Motor neuron (in vitro differentiated cells): ENCODE measurements at regions not wholly inside any gene's neighbourhood (a gene's known extent, or its start where the extent isn't known, plus 50 kb on each side); places are given as distances from the start of the nearest gene placed in this dataset.
A peak's percentile ranks its signal among the peaks of the same experiment; 100 is the strongest.

Source experiments
- ATAC-seq, 8 experiments: fragments of 200-7000 bp; cut with Tn5 transposase; replicated peaks in 6 of 8; 2 replicates each; pipeline ENCODE4 v1.8.0; 2021; ENCODE audit warnings: mild to moderate bottlenecking in 8 of 8, moderate library complexity in 8 of 8
- H3K27ac ChIP-seq, 2 donors: fragments of 250-450 bp; sonication (Bioruptor Pico); 2 replicates each; pipeline ENCODE4 v1.9.0; 2021; ENCODE audit warnings: antibody characterized with exemption in 2 of 2, mild to moderate bottlenecking in 2 of 2, moderate library complexity in 1 of 2
- H3K4me1 ChIP-seq, 2 donors: fragments of 250-450 bp; sonication (Bioruptor Pico); replicated peaks in 1 of 2; 2 replicates each; pipeline ENCODE4 v1.6.1; 2021; ENCODE audit warnings: antibody characterized with exemption in 2 of 2, mild to moderate bottlenecking in 2 of 2, moderate library complexity in 1 of 2
- H3K4me3 ChIP-seq, 5 donors: fragments of 250-450 bp; sonication (Bioruptor Pico); 2 replicates each; pipeline ENCODE4 v1.9.0; 2021; ENCODE audit warnings: antibody characterized with exemption in 5 of 5, mild to moderate bottlenecking in 5 of 5, moderate library complexity in 4 of 5
- WGBS, 10 experiments: fragments of 450-650 bp; shearing (Covaris generic); methylation state at CpG; one replicate each; pipeline ENCODE4 v1.0.0; 2022; 5-methylcytosine and 5-hydroxymethylcytosine counted together
- in situ Hi-C, 9 experiments: fragments of 400-800 bp; cut with MboI; loops; one replicate each; pipeline ENCODE4 v1.15.0; 2021; ENCODE audit warnings: low sequenced_read_pairs in 9 of 9, low pct_unique_long_range_greater_than_20kb in 2 of 9; ENCODE audit not compliant: unreplicated experiment in 9 of 9

DNA sequence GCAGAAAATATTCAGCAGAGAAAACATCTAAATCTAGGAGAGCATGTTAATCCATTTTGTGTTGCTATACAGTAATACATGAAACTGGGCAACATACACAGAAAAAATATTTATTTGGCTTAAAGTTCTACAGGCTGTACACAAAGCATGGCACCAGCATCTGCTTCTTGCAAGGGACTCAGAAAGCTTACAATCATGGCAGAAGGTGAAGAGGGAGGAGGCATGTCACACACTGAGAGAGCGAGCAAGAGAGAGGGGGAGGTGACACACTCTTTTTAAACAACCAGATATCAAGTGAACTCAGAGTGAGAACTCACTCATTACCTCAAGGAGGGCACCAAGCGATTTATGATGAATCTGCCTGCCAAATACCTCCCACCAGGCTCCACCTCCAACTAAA is 94.2 kb upstream of the CNOT2 start:
- 33 to 100% (median 83%) methylated on average over 1 to 2 of the region's 2 CpGs for WGBS, 10 experiments

DNA sequence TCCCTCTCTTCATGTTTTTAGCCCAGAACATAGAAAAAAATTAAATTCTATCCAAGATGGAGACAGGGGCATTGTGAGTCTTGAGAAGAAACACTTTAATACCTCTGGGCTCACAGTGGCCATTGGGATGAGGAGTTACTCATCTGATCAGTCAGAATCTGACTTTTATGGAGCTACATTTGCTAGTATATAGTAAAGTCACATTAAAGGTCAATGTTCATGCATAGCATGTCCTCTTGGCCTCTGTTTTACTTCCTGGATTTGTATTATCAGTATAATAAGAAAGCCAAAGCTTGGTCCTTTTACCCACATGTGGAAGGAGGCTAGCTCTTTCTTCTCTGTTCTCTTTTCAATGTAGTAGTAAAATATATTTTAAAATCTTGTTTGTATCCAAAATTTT is 93.6 kb upstream of the CNOT2 start:
- Histone ChIP-seq H3K27ac (no peak overlapping the region), H3K4me1 (no peaks in the 10 kb centered on the region), H3K4me3 (no peak overlapping the region)
- in situ Hi-C loops = no loop called here
- no peak for ATAC-seq

More for the DNA sequence above, 94.2 kb upstream of the CNOT2 start:
- in situ Hi-C loops = no loop called here
- no peak for ATAC-seq
- no peak overlapping the region for H3K27ac ChIP-seq
- H3K4me3 ChIP-seq = no peak overlapping the region
- no peaks in the 10 kb centered on the region for H3K4me1 ChIP-seq

DNA sequence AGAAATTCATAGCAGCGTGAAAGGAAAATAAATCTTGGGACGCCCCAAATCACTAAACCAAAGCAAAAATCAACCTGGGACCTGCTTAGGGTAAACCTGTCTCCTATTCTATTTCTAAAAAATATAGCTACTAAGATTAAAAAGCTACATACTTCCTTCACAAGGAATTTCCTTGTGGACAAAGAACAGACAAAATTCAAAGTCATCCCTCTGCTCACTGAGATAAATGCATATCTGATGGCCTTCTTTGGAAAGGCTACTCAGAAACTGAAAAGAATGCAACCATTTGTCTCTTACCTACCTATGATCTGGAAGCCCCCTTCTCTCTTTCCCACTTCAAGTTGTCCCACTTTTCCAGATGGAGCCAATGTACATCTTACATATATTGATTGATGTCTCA is 93.0 kb upstream of the CNOT2 start:
- 17 to 95% (median 67%) methylated on average over 1 to 2 of the region's 2 CpGs; no CpG with 5 or more reads in 1 of the 10 experiments for WGBS, 10 experiments

DNA sequence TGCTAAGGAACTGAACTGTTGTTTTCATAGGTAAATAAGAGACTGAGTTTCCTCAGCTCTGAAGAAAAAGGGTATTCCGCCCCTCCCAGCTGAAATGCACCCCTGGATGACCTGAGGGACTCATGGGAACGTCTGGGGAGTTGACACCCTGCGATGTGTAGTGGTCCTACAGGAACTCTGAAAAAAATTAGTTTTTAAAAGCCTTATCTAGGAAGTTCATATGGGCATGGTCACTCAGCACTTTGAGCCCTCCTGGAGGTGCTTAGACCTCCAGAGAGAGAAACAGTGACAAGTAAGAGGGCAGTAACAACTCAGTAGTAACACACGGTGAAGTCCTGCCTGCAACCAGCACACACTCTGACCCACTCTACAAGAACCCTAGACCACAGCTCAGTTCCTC is 91.2 kb upstream of the CNOT2 start:
- no peak overlapping the region for H3K27ac ChIP-seq
- WGBS, 10 experiments = 40 to 95% (median 80%) methylated on average over 1 to 4 of the region's 4 CpGs; no CpG with 5 or more reads in 2 of the 10 experiments
- no peak for ATAC-seq
- in situ Hi-C loops = no loop called here
- H3K4me1 ChIP-seq = no peaks in the 10 kb centered on the region
- no peak overlapping the region for H3K4me3 ChIP-seq

More for the DNA sequence above, 93.0 kb upstream of the CNOT2 start:
- Histone ChIP-seq H3K4me3 (no peak overlapping the region), H3K27ac (no peak overlapping the region), H3K4me1 (no peaks in the 10 kb centered on the region)
- in situ Hi-C loops = no loop called here
- no peak for ATAC-seq

DNA sequence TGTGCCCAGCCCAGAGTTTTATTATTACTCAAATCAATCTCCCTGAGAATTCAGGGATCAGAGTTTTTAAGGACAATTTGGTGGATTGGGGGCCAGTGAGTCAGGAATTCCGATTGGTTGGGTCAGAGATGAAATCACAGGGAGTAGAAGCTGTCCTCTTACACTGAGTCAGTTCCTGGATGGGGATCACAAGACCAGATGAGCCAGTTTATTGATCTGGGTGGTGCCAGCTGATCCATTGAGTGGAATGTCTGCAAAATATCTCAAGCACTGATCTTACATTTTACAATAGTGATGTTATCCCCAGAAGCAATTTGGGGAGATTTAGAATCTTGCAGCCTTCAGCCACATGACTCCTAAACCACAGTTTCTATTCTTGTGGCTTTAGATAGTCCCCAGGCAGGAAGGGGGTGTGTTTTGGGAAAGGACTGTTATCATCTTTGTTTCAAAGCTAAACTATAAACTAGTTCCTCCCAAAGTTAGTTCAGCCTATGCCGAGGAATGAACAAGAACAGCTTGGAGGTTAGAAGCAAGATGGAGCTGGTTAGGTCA is 89.1 kb upstream of the CNOT2 start:
- ATAC-seq = peak in 2 of 8 experiments; percentile 46 to 75
- Histone ChIP-seq H3K4me3 (no peak overlapping the region), H3K4me1 (no peaks in the 10 kb centered on the region), H3K27ac (no peak overlapping the region)
- in situ Hi-C loops = no loop called here
- WGBS, 10 experiments = 20 to 100% (median 64%) methylated on average over 1 to 2 of the region's 2 CpGs; no CpG with 5 or more reads in 1 of the 10 experiments

DNA sequence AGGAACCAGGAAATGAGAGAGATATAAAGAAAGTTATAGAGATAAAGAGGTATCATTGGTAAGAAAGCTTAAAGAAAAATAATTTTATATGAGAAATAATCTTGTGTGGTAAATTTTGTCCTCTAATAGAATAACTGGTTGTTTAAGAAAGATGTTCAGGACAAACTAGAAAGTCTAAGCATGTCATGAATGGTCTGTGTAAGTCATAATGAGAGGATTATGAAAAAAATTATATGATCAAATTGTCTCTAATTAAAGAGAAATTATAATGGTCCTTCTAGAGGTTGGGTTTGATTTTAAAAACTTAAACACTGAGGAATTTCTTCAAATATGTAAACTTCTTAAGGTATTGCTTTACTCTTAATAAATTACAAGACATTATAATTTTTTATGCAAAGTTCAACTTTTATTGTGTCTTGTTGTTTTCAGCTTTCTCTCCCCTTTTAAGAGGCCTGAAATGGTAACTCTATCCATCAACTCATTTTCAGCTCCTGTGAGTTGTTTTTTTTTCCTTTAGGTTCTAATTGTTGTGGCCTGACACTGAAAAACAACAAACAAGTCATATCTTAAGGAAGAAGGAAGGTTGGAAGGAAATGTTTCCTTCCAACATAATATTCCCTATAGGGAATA is 88.2 kb upstream of the CNOT2 start:
- H3K4me1 ChIP-seq = no peaks in the 10 kb centered on the region
- H3K27ac ChIP-seq = no peak overlapping the region
- no peak overlapping the region for H3K4me3 ChIP-seq
- in situ Hi-C loops = no loop called here
- ATAC-seq = no peak

DNA sequence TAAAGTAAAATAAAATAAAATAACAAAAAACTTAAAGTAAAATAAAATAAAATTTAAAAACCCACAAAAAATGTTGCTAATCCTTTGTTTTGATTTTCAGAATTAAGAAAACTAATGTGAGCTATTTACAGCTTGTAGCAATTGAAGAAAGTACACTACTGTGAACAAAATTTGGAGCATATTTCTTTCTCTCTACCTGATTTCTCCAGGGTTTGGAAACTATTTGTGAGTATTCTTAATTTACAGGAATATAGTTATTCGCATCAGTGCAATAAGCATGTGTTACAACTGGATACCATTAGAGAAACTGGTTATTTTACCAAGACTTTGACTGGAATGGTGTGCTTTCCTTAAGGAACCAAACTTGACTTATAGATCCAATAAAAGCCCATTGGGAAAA is 86.1 kb upstream of the CNOT2 start:
- in situ Hi-C loops = no loop called here
- Histone ChIP-seq H3K4me3 (no peak overlapping the region), H3K27ac (no peak overlapping the region), H3K4me1 (no peaks in the 10 kb centered on the region)
- no peak for ATAC-seq
- 33 to 88% (median 67%) methylated on average over 1 of the region's 1 CpG; no CpG with 5 or more reads in 3 of the 10 experiments for WGBS, 10 experiments

DNA sequence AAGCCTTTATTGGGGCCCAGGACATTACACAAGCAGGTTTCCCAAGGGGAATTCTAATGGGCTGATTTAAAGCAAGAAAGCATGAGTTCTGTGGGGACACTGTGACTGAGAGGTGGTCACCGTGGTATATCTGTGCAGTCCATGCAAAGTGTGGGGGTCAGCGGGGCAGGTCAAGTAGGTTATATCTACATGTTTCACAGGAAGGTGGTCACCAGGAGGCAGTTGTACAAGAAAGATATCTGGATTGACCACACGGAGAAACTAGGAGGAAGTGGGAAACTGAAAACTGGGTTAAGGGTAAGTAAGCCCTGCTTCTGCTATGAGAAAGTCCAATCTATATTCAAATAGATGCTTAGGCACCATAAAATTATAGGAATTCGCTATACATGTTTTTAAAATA is 77.8 kb upstream of the CNOT2 start:
- H3K27ac ChIP-seq = no peak overlapping the region
- WGBS, 10 experiments = 0 to 100% (median 83%) methylated on average over 1 to 4 of the region's 4 CpGs; no CpG with 5 or more reads in 1 of the 10 experiments
- H3K4me1 ChIP-seq = no peaks in the 10 kb centered on the region
- ATAC-seq = no peak
- no peak overlapping the region for H3K4me3 ChIP-seq
- in situ Hi-C loops = no loop called here

DNA sequence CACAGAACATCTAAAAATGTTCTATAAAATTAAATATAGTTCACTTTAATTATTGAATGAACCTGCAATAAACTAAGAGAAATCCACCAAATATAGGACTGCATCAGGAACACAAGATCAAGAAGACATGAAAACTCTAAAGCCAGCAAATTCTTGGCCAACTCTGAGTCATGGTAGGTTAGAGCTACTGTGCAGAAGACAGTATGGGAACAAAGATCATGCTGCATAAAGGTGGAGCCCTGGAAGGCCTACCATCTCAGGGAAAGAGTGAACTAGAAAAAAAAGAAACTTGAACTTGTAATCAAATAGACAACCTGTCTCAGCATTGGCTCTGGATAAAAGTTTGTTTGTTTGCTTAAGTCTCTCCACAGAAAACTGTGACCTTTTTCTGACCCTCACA is 66.9 kb upstream of the CNOT2 start:
- Histone ChIP-seq H3K4me3 (no peak overlapping the region), H3K4me1 (peaks cover 0 to 6% of the 10 kb centered on the region in 2 donors), H3K27ac (no peak overlapping the region)
- peak in 2 of 8 experiments; percentile 53 to 54 for ATAC-seq
- in situ Hi-C loops = no loop called here

DNA sequence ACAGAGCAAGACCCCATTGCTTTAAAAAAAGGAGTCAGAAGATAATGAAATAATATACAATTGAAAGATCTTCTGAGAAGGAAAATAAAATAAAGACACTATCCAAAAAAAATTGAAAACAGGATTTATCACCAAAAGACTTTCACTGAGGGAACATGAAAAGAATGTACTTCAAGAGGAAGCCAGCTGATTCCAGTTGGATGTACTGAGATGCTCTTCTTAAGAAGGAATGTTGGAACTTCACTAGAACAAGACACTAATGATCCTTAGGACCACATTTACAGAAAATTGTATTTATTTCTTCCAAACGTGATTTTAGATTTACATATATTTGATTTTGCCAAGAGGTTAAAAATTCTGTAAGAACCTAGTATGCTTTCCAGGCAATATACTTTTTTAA is 65.6 kb upstream of the CNOT2 start:
- peaks cover 0 to 6% of the 10 kb centered on the region in 2 donors for H3K4me1 ChIP-seq
- 6 to 89% (median 83%) methylated on average over 1 of the region's 1 CpG; no CpG with 5 or more reads in 1 of the 10 experiments for WGBS, 10 experiments
- ATAC-seq = peak in 3 of 8 experiments; percentile 10 to 23 (median 12)
- in situ Hi-C loops = no loop called here
- no peak overlapping the region for H3K4me3 ChIP-seq
- peak overlapping the region in 1 of 2 donors; percentile 51 for H3K27ac ChIP-seq

DNA sequence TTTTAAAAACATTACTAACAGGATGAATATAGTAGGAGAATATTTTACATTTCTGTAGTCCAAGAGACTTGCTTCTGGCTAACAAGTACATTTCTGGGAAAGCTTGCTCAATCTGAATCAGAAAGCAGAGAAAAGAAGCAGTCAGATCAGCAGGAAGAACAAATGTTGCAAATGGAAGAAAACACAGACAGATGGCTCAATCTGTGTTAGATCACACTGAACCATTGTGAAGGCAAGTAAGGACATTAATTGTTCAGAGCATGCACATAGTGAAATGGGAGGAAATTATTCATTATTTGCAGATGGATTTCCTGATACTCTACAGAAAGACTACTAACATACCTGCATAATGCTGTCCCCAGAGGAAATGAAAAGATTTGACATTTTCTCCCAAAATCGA is 65.2 kb upstream of the CNOT2 start:
- H3K4me1 ChIP-seq = peaks cover 0 to 6% of the 10 kb centered on the region in 2 donors
- no peak overlapping the region for H3K4me3 ChIP-seq
- WGBS, 10 experiments = 0 to 100% (median 36%) methylated on average over 1 of the region's 1 CpG; no CpG with 5 or more reads in 4 of the 10 experiments
- in situ Hi-C loops = no loop called here
- peak overlapping the region in 1 of 2 donors; percentile 51 for H3K27ac ChIP-seq
- peak in 7 of 8 experiments; percentile 12 to 92 (median 63) for ATAC-seq

DNA sequence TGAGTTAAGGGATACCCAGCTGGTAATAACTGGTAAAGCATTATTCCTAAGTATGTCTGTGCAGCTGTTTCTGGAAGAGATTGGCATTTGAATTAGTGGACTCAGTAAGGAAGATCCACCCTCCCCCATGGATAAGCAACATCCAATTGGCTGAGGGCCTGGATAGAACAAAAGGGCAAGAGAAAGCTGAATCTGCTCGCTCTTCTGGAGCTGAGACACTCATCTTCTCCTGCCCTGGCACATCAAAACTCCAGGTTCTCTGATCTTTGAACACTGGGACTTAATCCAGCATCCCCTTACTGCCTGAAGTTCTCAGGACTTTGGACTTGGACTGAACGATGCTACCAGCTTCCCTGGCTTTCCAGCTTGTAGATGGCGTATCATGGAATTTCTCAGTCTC is 63.1 kb upstream of the CNOT2 start:
- in situ Hi-C loops = no loop called here
- no peak overlapping the region for H3K27ac ChIP-seq
- peaks cover 0 to 6% of the 10 kb centered on the region in 2 donors for H3K4me1 ChIP-seq
- ATAC-seq = no peak
- 17 to 100% (median 87%) methylated on average over 1 to 3 of the region's 3 CpGs; no CpG with 5 or more reads in 2 of the 10 experiments for WGBS, 10 experiments
- H3K4me3 ChIP-seq = no peak overlapping the region

DNA sequence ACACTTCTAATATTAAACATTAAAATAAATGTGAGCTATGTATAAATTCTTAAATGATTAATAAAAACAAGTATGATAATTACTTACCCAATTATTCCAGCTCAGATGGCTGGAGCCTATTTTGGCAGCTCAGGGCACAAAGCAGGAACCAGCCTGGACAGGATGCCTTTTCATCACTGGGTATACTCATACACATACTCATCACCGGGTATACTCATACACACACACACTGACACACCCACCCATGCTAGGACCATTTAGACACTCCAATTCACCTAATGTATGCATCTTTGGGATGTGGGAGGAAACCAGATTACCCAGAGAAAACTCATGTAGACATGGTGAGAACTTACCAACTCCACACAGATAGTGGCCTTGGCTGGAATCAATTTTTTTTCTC is 57.9 kb upstream of the CNOT2 start:
- no peak for ATAC-seq
- Histone ChIP-seq H3K4me1 (no peaks in the 10 kb centered on the region), H3K4me3 (no peak overlapping the region), H3K27ac (no peak overlapping the region)
- in situ Hi-C loops = no loop called here
- 60 to 100% methylated on average over 1 of the region's 1 CpG; no CpG with 5 or more reads in 8 of the 10 experiments for WGBS, 10 experiments

DNA sequence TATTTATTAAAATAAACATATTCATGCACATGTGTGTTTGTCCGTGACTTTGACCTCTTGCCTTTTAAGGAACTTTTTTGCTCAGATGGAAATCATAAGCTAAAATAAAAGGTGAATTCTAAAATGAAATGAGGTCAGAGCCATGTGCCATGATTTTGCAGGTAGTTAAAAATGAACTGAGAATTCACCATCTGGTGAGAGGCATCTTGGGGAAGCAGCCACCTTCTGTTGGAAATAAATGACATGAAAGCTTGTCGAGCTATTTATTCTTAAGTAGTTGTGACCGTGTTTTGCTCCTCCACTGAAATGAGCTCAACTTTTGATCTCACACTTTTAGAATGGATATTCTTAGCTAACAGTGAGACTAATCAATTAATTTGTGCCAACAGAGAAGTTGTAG is 56.8 kb upstream of the CNOT2 start:
- Histone ChIP-seq H3K27ac (no peak overlapping the region), H3K4me3 (no peak overlapping the region), H3K4me1 (no peaks in the 10 kb centered on the region)
- in situ Hi-C loops = no loop called here
- 66 to 100% (median 90%) methylated on average over 2 to 3 of the region's 3 CpGs for WGBS, 10 experiments
- no peak for ATAC-seq
